HG02678 (cell line): ENCODE measurements at regions not wholly inside any gene's neighbourhood (a gene's known extent, or its start where the extent isn't known, plus 50 kb on each side); places are given as distances from the start of the nearest gene placed in this dataset.
A peak's percentile ranks its signal among the peaks of the same experiment; 100 is the strongest.

Experiments
- ATAC-seq: cut with Tn5 transposase; IDR thresholded peaks from one replicate; pipeline ENCODE4 v1.9.1; 2021; ENCODE audit warnings: mild to moderate bottlenecking, moderate library complexity; ENCODE audit not compliant: unreplicated experiment

DNA sequence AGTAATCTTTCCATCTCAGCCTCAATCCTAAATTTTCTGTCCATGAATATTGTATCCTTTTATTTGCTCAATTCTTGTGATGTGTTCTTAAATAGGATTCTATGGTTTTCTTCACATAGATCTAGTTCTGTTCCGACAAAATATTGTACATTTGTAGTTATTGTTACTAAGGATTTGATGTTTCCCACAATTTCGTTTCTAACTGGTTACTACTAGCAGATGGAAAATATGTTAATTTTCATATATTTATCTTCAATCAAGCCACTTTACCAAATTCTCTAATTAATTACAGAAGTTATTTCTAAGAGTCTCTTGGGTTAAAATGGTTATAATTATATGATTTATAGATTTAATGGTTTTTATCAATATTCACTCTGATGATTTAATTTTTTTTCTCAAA is 60.3 kb downstream of the SEC61B start:
- no peak for ATAC-seq

DNA sequence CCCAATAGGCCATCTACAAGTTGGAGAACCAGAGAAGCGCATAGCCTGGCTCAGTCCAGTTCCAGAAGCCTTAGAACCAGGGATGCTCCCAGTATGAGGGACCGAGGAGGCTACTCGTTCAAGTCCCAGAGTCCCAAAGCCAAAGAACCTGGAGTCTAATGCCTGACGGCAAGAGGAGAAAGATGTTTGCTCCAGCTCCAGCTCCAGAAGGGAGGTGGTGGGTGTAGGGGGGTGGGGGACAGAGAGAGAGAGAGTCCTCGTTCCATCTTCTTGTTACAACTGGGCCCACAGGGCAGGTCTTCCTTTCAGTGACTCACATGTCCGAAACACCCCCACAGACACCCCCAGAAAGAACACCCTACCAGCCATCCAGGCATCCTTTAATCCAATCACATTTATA is 63.9 kb downstream of the SEC61B start:
- no peak for ATAC-seq

DNA sequence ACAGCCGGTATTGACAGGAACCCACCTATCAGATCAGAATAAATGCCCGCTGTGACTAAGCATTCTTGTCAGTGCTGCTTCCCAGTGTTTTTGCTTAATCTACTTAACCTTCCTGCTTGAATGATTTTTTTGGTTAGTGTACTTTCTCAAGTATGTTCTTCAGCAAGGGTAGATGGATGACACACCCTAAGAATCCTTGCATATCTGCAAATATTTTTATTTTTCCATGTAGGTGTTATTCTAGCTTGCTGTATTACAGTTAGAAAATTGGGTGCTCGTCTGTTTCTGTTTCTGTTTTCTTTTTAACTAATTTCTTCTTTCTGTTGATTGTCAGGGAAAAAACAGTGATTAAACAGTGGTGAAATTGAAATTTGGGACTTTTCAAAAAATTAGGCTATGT is 64.5 kb downstream of the SEC61B start:
- ATAC-seq, result no peak

GRCh38 chr9:99287641-99288040 is 65.6 kb downstream of the SEC61B start:
- ATAC-seq, result no peak

DNA sequence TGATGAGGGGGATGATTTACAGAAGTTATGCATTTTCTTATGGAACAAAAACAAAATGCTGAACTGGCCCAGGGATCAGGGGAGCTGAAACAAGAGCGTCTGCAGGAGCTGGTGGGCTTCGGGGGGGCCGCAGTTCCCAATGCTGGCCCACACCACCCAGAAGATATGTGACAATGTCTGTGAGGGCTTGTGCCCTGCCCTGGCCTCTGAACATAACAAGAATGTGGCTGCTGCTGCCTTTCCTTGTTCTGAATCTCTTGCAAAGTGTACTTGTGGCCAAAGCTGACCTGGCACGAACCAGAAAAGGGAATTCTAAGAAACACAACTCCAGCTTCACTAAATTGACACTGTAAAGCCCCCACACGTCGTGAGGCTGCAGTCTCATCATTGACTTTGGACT is 66.7 kb downstream of the SEC61B start:
- ATAC-seq, result no peak

DNA sequence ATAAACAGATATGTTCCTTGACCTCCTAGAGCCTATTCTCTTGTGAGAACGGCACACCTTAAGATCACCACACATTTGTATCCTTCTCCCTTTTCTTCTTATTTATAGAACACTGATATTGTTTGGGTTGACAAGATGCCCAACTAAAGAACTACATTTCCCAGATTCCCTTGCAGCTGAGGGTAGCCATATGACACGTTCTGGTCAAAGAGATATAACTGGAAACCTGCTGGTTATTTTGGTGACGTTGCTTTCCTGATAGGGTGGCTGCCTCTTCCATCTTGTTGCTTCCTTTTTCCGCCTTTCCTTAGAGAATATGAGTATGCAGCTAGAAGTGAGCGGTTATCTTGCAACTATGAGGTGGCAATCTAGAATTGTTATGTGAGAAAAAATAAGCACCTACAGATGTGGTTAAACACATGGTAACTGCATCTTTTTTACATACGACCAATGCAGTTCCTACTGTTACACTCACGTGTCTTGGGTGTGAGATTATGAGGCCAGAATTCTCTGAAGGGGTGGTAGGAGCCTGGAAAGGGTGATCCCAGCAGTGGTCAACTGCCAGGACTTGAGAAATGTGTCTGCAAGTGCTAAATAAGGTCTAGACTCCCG is 72.9 kb downstream of the SEC61B start:
- no peak for ATAC-seq

DNA sequence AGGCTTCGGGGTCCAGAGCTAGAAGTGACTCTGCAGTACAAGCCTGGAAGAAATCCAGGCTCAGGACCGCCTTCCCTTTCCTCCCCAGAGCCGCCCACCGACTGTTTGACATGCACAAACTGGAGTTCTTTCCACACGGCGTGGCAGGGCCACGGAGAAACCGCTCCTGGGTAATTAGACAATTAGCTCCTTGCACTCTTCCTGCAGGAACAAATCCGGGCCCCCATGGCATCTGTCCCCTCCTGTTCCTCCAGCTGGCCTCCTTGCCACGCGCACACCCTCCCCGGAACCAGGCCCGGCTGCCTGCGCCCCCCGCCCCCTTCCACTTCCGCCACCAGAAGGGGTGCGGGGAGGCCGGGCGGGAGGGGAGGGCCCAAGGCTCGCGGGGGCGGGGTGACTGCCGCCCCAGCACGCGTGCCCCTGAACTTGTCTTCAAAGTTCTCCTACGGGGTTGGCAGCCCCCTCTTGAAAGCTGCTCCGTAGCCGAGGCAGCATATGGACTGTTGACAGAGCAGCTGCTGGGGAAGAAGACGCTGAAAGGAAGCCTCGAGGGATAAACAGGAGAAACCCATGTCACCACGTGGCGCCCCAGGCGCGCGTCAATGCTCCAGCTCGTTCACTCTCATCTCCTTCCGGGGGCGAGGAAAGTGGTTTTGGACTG is 74.3 kb downstream of the SEC61B start:
- peak; percentile 65 for ATAC-seq

- no peak for ATAC-seq
These were observed 76.5 kb downstream of the SEC61B start for GRCh38 chr9:99298614-99299013.

DNA sequence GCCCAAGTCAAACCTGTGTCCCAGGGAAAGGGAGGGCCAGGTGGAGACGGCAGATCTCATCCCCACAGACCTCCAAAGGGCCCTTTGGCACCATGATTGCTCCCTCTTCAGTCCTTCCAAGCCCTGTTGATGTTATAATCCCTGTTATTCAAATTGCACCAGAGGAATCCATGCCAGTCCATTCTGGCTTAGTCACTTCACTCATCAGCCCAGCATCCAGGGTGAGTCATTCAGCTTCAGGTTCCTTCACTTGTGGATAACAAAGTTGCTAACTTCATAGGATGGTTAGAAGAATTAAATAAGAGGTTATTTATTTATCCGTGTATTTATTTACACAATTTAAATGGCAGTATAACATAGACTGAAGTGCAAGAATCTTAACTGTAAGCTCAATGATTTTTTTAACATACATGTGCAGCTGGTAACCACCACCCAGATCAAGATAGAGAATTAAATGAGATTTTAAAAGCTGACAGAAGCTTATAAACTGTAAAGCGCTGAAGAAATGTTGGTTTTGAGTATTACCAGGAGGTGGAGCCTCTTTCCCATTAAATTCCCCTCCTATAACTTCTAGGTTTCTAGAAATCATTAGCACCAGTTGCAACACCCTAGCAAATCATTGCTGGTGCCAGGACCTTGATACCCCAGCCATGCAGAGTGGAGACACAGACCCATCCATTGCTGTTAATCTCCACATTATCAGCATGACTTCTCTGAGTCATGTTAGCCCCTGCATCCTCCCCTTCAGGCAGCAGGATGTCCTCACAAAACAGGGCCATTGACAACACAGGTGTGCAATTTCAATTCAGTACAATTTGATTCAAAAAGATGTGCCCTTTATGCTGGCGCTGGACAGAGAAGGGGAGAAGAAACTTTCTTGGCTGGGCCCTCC is 77.4 kb downstream of the SEC61B start:
- no peak for ATAC-seq

GRCh38 chr9:99300103-99300439 is 78.0 kb downstream of the SEC61B start:
- no peak for ATAC-seq

- no peak for ATAC-seq
These were observed 78.5 kb downstream of the SEC61B start for GRCh38 chr9:99300603-99301002.

- no peak for ATAC-seq
These were observed 81.1 kb downstream of the SEC61B start for GRCh38 chr9:99303177-99303576.

DNA sequence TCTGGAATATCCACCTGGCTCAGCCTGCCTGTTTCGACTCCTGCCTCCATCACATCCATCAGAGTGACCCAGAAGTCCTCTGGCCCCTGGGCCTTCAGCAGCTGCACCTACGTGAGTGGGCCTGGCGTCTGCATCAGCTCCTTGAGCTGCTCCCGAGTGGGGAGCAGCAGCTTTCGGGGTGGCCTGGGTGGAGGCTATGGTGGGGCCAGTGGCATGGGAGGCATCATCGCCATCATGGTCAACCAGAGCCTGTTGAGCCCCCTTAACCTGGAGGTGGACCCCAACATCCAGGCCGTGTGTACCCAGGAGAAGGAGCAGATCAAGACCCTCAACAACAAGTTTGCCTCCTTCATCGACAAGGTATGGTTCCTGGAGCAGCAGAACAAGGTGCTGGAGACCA is 83.0 kb downstream of the SEC61B start:
- no peak for ATAC-seq

GRCh38 chr9:99305820-99306811 is 84.0 kb downstream of the SEC61B start:
- no peak for ATAC-seq

DNA sequence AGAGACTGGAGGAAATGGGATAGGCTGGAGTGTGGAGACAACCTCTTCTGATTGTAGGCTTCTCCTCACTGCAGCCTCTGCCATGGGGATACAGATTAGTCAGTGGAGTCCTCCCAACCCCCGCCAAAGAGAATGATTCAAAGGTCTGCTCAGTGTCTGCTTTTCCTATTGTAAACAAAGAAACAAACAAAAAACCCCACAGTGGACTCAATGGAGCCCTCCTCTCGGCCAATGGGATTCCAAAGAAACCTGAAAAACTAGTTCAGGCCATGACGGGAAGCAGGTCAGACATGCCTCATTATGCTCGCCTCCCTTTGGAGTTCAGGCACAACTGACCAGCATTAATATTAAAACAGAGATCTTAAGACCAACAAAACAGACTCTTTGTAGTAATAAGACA is 85.8 kb downstream of the SEC61B start:
- no peak for ATAC-seq

- ATAC-seq, result no peak
These were observed 87.3 kb downstream of the SEC61B start for GRCh38 chr9:99309141-99309939.

DNA sequence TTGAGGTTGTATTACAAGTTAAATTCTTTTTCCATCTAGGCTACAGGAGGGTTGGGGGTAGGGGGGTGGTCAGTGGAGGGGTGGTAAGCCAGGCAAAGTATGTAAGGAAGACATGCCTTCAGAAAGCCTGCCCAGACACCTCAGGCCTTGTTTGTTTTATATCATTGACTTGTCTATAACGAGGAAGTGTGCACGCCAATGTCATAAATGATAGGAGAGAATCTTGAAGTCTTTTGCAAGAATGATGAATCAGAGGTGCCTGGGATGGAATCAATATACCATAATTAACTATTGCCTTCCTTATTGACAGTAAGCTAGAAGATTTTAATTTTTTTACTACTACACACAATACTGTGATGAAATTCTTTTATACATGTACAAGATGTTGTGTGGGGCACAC is 90.7 kb downstream of the SEC61B start:
- no peak for ATAC-seq

- ATAC-seq, result no peak
These were observed 97.0 kb downstream of the SEC61B start for GRCh38 chr9:99319048-99319447.

GRCh38 chr9:99322299-99322698 is 100.2 kb downstream of the SEC61B start:
- no peak for ATAC-seq
